Uterus (tissue), 3 donors: ENCODE measurements at regions not wholly inside any gene's neighbourhood (a gene's known extent, or its start where the extent isn't known, plus 50 kb on each side); places are given as distances from the start of the nearest gene placed in this dataset.

Experiments used
- DNase-seq, 2 donors: peaks; one replicate each; pipeline ENCODE4 v3.0.0-alpha.2; 2019 to 2020
- H3K27ac ChIP-seq, 2 donors: fragments of 200-600 bp; sonication (generic); 1 replicate in 1 of 2; 2 replicates in 1 of 2; pipeline ENCODE4 v1.5.1; 2016 to 2018
- H3K27me3 ChIP-seq, 2 donors: fragments of 200-600 bp; sonication (generic); one replicate each; pipeline ENCODE4 v1.5.1; 2018 to 2019; ENCODE audit warnings: control low read depth in 1 of 2
- H3K36me3 ChIP-seq, 2 donors: fragments of 200-600 bp; sonication (generic); one replicate each; pipeline ENCODE4 v1.5.1; 2019; ENCODE audit warnings: control low read depth in 1 of 2
- H3K4me1 ChIP-seq, 2 donors: fragments of 200-600 bp; sonication (generic); one replicate each; pipeline ENCODE4 v1.5.1; 2018 to 2019; ENCODE audit warnings: control low read depth in 1 of 2
- H3K4me3 ChIP-seq, 2 donors: fragments of 200-600 bp; sonication (generic); 1 replicate in 1 of 2; 2 replicates in 1 of 2; pipeline ENCODE4 v1.5.1; 2018 to 2019; ENCODE audit warnings: mild to moderate bottlenecking in 1 of 2
- H3K9me3 ChIP-seq, 2 donors: fragments of 200-600 bp; sonication (generic); one replicate each; pipeline ENCODE4 v1.5.1; 2019; ENCODE audit warnings: control low read depth in 1 of 2
- CTCF ChIP-seq, 4 experiments: fragments of 200-600 bp in 2 of 4; fragments of 450-650 bp in 2 of 4; sonication (generic) in 2 of 4; IDR thresholded peaks; one replicate each; pipeline ENCODE4 v1.5.1; 2016 to 2019; ENCODE audit warnings: antibody characterized with exemption in 4 of 4, mild to moderate bottlenecking in 2 of 4, moderate library complexity in 1 of 4
- POLR2A ChIP-seq, 2 donors: fragments of 450-650 bp; IDR thresholded peaks; one replicate each; pipeline ENCODE4 v1.6.1; 2016; ENCODE audit warnings: antibody characterized with exemption in 2 of 2, mild to moderate bottlenecking in 1 of 2, moderate library complexity in 1 of 2
- intact Hi-C: fragments of 100-400 bp; cut with DNase I; formaldehyde crosslinking; loops from one replicate; pipeline ENCODE4 v1.15.1; 2023; ENCODE audit warnings: low total_unique reads
- donor health status: DM: yes; HTN: yes; CAD: no.

GRCh38 chr18:11304928-11305327 lies 155.6 kb upstream of the PIEZO2 start:
- intact Hi-C loops = no loop called here
- no peak overlapping the region for H3K27ac ChIP-seq
- no peak overlapping the region for H3K4me3 ChIP-seq
- H3K27me3 ChIP-seq = no peaks in the 10 kb centered on the region
- no peak for DNase-seq
- H3K9me3 ChIP-seq = no peaks in the 10 kb centered on the region
- no peaks in the 10 kb centered on the region for H3K36me3 ChIP-seq
- H3K4me1 ChIP-seq = no peaks in the 10 kb centered on the region
- TF ChIP-seq POLR2A (IDR thresholded peaks at IDR 0.05) = no peak
- no peak for TF ChIP-seq CTCF (IDR thresholded peaks at IDR 0.05)

GRCh38 chr18:11296946-11297345 lies 147.6 kb upstream of the PIEZO2 start:
- Histone ChIP-seq H3K27me3 (no peaks in the 10 kb centered on the region), H3K4me1 (no peaks in the 10 kb centered on the region), H3K27ac (no peak overlapping the region), H3K36me3 (no peaks in the 10 kb centered on the region), H3K9me3 (no peaks in the 10 kb centered on the region), H3K4me3 (no peak overlapping the region)
- intact Hi-C loops = no loop called here
- no peak for DNase-seq
- TF ChIP-seq CTCF (IDR thresholded peaks at IDR 0.05) = no peak
- TF ChIP-seq POLR2A (IDR thresholded peaks at IDR 0.05) = no peak

- H3K36me3 ChIP-seq = no peaks in the 10 kb centered on the region
- DNase-seq = no peak
- TF ChIP-seq CTCF (IDR thresholded peaks at IDR 0.05) (no peak), POLR2A (IDR thresholded peaks at IDR 0.05) (no peak)
- intact Hi-C loops = no loop called here
- H3K27me3 ChIP-seq = no peaks in the 10 kb centered on the region
- no peak overlapping the region for H3K4me3 ChIP-seq
- H3K27ac ChIP-seq = no peak overlapping the region
- no peaks in the 10 kb centered on the region for H3K9me3 ChIP-seq
- no peaks in the 10 kb centered on the region for H3K4me1 ChIP-seq
These were observed 144.4 kb upstream of the PIEZO2 start for GRCh38 chr18:11293794-11294193.

GRCh38 chr18:11290786-11291185 lies 141.4 kb upstream of the PIEZO2 start:
- intact Hi-C loops = no loop called here
- H3K4me3 ChIP-seq = no peak overlapping the region
- H3K4me1 ChIP-seq = no peaks in the 10 kb centered on the region
- TF ChIP-seq POLR2A (IDR thresholded peaks at IDR 0.05) (no peak), CTCF (IDR thresholded peaks at IDR 0.05) (no peak)
- H3K27ac ChIP-seq = no peak overlapping the region
- no peak for DNase-seq
- H3K27me3 ChIP-seq = no peaks in the 10 kb centered on the region
- H3K9me3 ChIP-seq = no peaks in the 10 kb centered on the region
- H3K36me3 ChIP-seq = no peaks in the 10 kb centered on the region

GRCh38 chr18:11289248-11289647 lies 139.9 kb upstream of the PIEZO2 start:
- intact Hi-C loops = no loop called here

More at GRCh38 chr18:11289248-11289647, 139.9 kb upstream of the PIEZO2 start:
- Histone ChIP-seq H3K27ac (no peak overlapping the region), H3K27me3 (no peaks in the 10 kb centered on the region), H3K4me3 (no peak overlapping the region), H3K9me3 (no peaks in the 10 kb centered on the region), H3K36me3 (no peaks in the 10 kb centered on the region), H3K4me1 (no peaks in the 10 kb centered on the region)
- TF ChIP-seq CTCF (IDR thresholded peaks at IDR 0.05) (no peak), POLR2A (IDR thresholded peaks at IDR 0.05) (no peak)
- DNase-seq = no peak
